Parathyroid adenoma (tissue), 2 donors: ENCODE measurements at regions not wholly inside any gene's neighbourhood (a gene's known extent, or its start where the extent isn't known, plus 50 kb on each side); places are given as distances from the start of the nearest gene placed in this dataset.

Experiments used
- H2AFZ ChIP-seq: fragments of 300-600 bp; sonication (generic); one replicate; pipeline ENCODE4 v1.7.0; 2017; ENCODE audit warnings: antibody characterized with exemption, mild to moderate bottlenecking
- H3K27ac ChIP-seq: fragments of 300-600 bp; sonication (generic); one replicate; pipeline ENCODE4 v1.7.0; 2017
- H3K27me3 ChIP-seq: fragments of 300-600 bp; sonication (generic); one replicate; pipeline ENCODE4 v1.7.0; 2017; ENCODE audit warnings: low read length; ENCODE audit not compliant: control insufficient read depth, insufficient read depth
- H3K36me3 ChIP-seq: fragments of 300-600 bp; sonication (generic); one replicate; pipeline ENCODE4 v1.7.0; 2017; ENCODE audit warnings: low read length; ENCODE audit not compliant: control insufficient read depth, insufficient read depth
- H3K4me1 ChIP-seq: fragments of 300-600 bp; sonication (generic); one replicate; pipeline ENCODE4 v1.7.0; 2017; ENCODE audit warnings: control low read depth
- H3K4me2 ChIP-seq: fragments of 300-600 bp; sonication (generic); one replicate; pipeline ENCODE4 v1.7.0; 2017; ENCODE audit warnings: low read length
- H3K4me3 ChIP-seq: fragments of 300-600 bp; sonication (generic); one replicate; pipeline ENCODE4 v1.7.0; 2017; ENCODE audit warnings: low read depth, low read length
- H3K79me2 ChIP-seq: fragments of 300-600 bp; sonication (generic); one replicate; pipeline ENCODE4 v1.7.0; 2017; ENCODE audit warnings: control low read depth
- H3K9ac ChIP-seq: fragments of 300-600 bp; sonication (generic); one replicate; pipeline ENCODE4 v1.7.0; 2017; ENCODE audit warnings: mild to moderate bottlenecking
- H3K9me3 ChIP-seq: fragments of 300-600 bp; sonication (generic); one replicate; pipeline ENCODE4 v1.7.0; 2017; ENCODE audit warnings: low read length; ENCODE audit not compliant: control insufficient read depth
- TF ChIP-seq, protein P1 (sequence below): fragments of 300-600 bp; sonication (generic); IDR thresholded peaks from one replicate; pipeline ENCODE4 v1.7.0; 2017; ENCODE audit warnings: antibody characterized with exemption, mild to moderate bottlenecking
- donor health status: primary hyperparathyroidism.

- Histone ChIP-seq H3K4me3 (no peak overlapping the region), H3K4me2 (no peak overlapping the region), H3K27me3 (no peaks in the 10 kb centered on the region), H3K36me3 (no peaks in the 10 kb centered on the region), H2AFZ (peak overlapping the region; percentile 45), H3K9ac (no peak overlapping the region), H3K4me1 (peaks cover 33% of the 10 kb centered on the region), H3K27ac (peak overlapping the region; percentile 51), H3K9me3 (no peaks in the 10 kb centered on the region), H3K79me2 (no peaks in the 10 kb centered on the region)
- TF ChIP-seq, protein P1, sequence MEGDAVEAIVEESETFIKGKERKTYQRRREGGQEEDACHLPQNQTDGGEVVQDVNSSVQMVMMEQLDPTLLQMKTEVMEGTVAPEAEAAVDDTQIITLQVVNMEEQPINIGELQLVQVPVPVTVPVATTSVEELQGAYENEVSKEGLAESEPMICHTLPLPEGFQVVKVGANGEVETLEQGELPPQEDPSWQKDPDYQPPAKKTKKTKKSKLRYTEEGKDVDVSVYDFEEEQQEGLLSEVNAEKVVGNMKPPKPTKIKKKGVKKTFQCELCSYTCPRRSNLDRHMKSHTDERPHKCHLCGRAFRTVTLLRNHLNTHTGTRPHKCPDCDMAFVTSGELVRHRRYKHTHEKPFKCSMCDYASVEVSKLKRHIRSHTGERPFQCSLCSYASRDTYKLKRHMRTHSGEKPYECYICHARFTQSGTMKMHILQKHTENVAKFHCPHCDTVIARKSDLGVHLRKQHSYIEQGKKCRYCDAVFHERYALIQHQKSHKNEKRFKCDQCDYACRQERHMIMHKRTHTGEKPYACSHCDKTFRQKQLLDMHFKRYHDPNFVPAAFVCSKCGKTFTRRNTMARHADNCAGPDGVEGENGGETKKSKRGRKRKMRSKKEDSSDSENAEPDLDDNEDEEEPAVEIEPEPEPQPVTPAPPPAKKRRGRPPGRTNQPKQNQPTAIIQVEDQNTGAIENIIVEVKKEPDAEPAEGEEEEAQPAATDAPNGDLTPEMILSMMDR: no peak
Measured at GRCh38 chr9:89839952-89840351, 235.1 kb downstream of the GADD45G start.

GRCh38 chr9:89841456-89841855, 236.6 kb downstream of the GADD45G start:
- H3K27ac ChIP-seq: no peak overlapping the region
- no peaks in the 10 kb centered on the region for H3K79me2 ChIP-seq
- H3K9ac ChIP-seq: no peak overlapping the region
- H3K27me3 ChIP-seq: no peaks in the 10 kb centered on the region
- H2AFZ ChIP-seq: no peak overlapping the region
- TF ChIP-seq, protein P1: no peak
- H3K36me3 ChIP-seq: no peaks in the 10 kb centered on the region
- no peaks in the 10 kb centered on the region for H3K9me3 ChIP-seq
- no peak overlapping the region for H3K4me3 ChIP-seq
- peaks cover 28% of the 10 kb centered on the region for H3K4me1 ChIP-seq
- no peak overlapping the region for H3K4me2 ChIP-seq

GRCh38 chr9:89842267-89842768, 237.5 kb downstream of the GADD45G start:
- TF ChIP-seq, protein P1: no peak
- Histone ChIP-seq H3K27ac (no peak overlapping the region), H3K27me3 (no peaks in the 10 kb centered on the region), H3K4me3 (no peak overlapping the region), H3K4me2 (no peak overlapping the region), H3K9ac (no peak overlapping the region), H3K36me3 (no peaks in the 10 kb centered on the region), H2AFZ (peak overlapping the region; percentile 42), H3K9me3 (no peaks in the 10 kb centered on the region), H3K4me1 (peaks cover 20% of the 10 kb centered on the region), H3K79me2 (no peaks in the 10 kb centered on the region)

- H3K4me1 ChIP-seq: peaks cover 12% of the 10 kb centered on the region
Measured at GRCh38 chr9:89843074-89843473, 238.3 kb downstream of the GADD45G start.

GRCh38 chr9:89843591-89843990, 238.8 kb downstream of the GADD45G start:
- H3K4me1 ChIP-seq: peaks cover 10% of the 10 kb centered on the region
- no peak overlapping the region for H3K4me2 ChIP-seq
- no peak overlapping the region for H3K27ac ChIP-seq

More at GRCh38 chr9:89843074-89843473, 238.3 kb downstream of the GADD45G start:
- Histone ChIP-seq H3K4me3 (no peak overlapping the region), H3K4me2 (no peak overlapping the region), H3K79me2 (no peaks in the 10 kb centered on the region), H2AFZ (no peak overlapping the region), H3K9me3 (no peaks in the 10 kb centered on the region), H3K27me3 (no peaks in the 10 kb centered on the region), H3K36me3 (no peaks in the 10 kb centered on the region), H3K27ac (no peak overlapping the region), H3K9ac (no peak overlapping the region)
- TF ChIP-seq, protein P1: no peak

More at GRCh38 chr9:89843591-89843990, 238.8 kb downstream of the GADD45G start:
- Histone ChIP-seq H3K27me3 (no peaks in the 10 kb centered on the region), H3K79me2 (no peaks in the 10 kb centered on the region), H3K9ac (no peak overlapping the region), H3K36me3 (no peaks in the 10 kb centered on the region), H3K9me3 (no peaks in the 10 kb centered on the region), H3K4me3 (no peak overlapping the region), H2AFZ (no peak overlapping the region)
- TF ChIP-seq, protein P1: no peak
